IMR-90 (cell line): ENCODE measurements at regions not wholly inside any gene's neighbourhood (a gene's known extent, or its start where the extent isn't known, plus 50 kb on each side); places are given as distances from the start of the nearest gene placed in this dataset.

Source experiments
- ATAC-seq: fragments of 200-7000 bp; cut with Tn5 transposase; 2 replicates; pipeline ENCODE4 v1.9.1; 2020; ENCODE audit warnings: low read depth, mild to moderate bottlenecking, moderate library complexity
- BruUV-seq: library from RNA; stranded (reverse); fragments of 400-500 nt; replicated peaks from 2 replicates; lab custom pipeline; 2021; lab: Mats Ljungman, UMichigan
- CTCF ChIA-PET: fragments of 300-600 bp; formaldehyde crosslinking; extraction: SDS; loops from one replicate; lab custom pipeline; 2021; ENCODE audit warnings: antibody characterized with exemption; lab: Yijun Ruan, JAX
- POLR2A ChIA-PET: fragments of 300-600 bp; sonication (Branson Sonifier 250); formaldehyde crosslinking; loops from one replicate; lab custom pipeline; 2022; ENCODE audit warnings: antibody characterized with exemption; ENCODE audit not compliant: unreplicated experiment; lab: Charles Lee
- DNase-seq: peaks from one replicate; pipeline ENCODE4 v3.0.0; 2013
- H2AFZ ChIP-seq: replicated peaks from 2 replicates; pipeline ENCODE3; 2013; ENCODE audit warnings: low read length, mild to moderate bottlenecking; ENCODE audit not compliant: poor library complexity
- H2AK5ac ChIP-seq: 2 replicates; pipeline ENCODE4 v1.6.1; 2013; ENCODE audit warnings: low read depth, low read length, inconsistent platforms
- H2AK9ac ChIP-seq: replicated peaks from 2 replicates; pipeline ENCODE3; 2013; ENCODE audit warnings: mild to moderate bottlenecking, low read depth, low read length, moderate library complexity; ENCODE audit not compliant: poor library complexity
- H2BK120ac ChIP-seq: 2 replicates; pipeline ENCODE4 v1.6.1; 2013; ENCODE audit warnings: low read depth, low read length, inconsistent platforms
- H2BK15ac ChIP-seq: 3 replicates; pipeline ENCODE4 v1.6.1; 2013; ENCODE audit warnings: low read depth, low read length, inconsistent platforms
- H2BK20ac ChIP-seq: 2 replicates; pipeline ENCODE4 v1.6.1; 2013; ENCODE audit warnings: low read depth, mild to moderate bottlenecking, inconsistent platforms, low read length, moderate library complexity
- H2BK5ac ChIP-seq: 2 replicates; pipeline ENCODE4 v1.6.1; 2013; ENCODE audit warnings: mild to moderate bottlenecking, low read depth, low read length, inconsistent platforms; ENCODE audit not compliant: poor library complexity, severe bottlenecking
- H3K14ac ChIP-seq: replicated peaks from 2 replicates; pipeline ENCODE4 v1.6.1; 2013; ENCODE audit warnings: low read depth, low read length, inconsistent platforms
- H3K18ac ChIP-seq: 2 replicates; pipeline ENCODE4 v1.6.1; 2013; ENCODE audit warnings: low read depth, low read length, control low read depth
- H3K23ac ChIP-seq: 2 replicates; pipeline ENCODE4 v1.6.1; 2013; ENCODE audit warnings: low read depth, low read length, inconsistent platforms
- H3K27ac ChIP-seq: 2 replicates; pipeline ENCODE4 v1.5.1; 2013; ENCODE audit warnings: mild to moderate bottlenecking, control low read depth, low read length; ENCODE audit not compliant: insufficient read depth
- H3K27me3 ChIP-seq: 2 replicates; pipeline ENCODE4 v1.6.1; 2013; ENCODE audit warnings: low read length; ENCODE audit not compliant: control insufficient read depth, insufficient read depth
- H3K36me3 ChIP-seq: 2 replicates; pipeline ENCODE4 v1.6.1; 2013; ENCODE audit warnings: low read length, mixed read lengths; ENCODE audit not compliant: control insufficient read depth, insufficient read depth
- H3K4ac ChIP-seq: 2 replicates; pipeline ENCODE4 v1.6.1; 2013; ENCODE audit warnings: low read depth, low read length, inconsistent platforms
- H3K4me1 ChIP-seq: 2 replicates; pipeline ENCODE4 v1.6.1; 2013; ENCODE audit warnings: low read length, mixed read lengths; ENCODE audit not compliant: control insufficient read depth, insufficient read depth
- H3K4me2 ChIP-seq: 2 replicates; pipeline ENCODE4 v1.6.1; 2013; ENCODE audit warnings: low read depth, mild to moderate bottlenecking, control low read depth, low read length, moderate library complexity
- H3K4me3 ChIP-seq: 2 replicates; pipeline ENCODE4 v1.5.1; 2013; ENCODE audit warnings: low read depth, mild to moderate bottlenecking, control low read depth, low read length, moderate library complexity; ENCODE audit not compliant: insufficient read depth
- H3K56ac ChIP-seq: 2 replicates; pipeline ENCODE4 v1.6.1; 2013; ENCODE audit warnings: low read length, inconsistent platforms; ENCODE audit not compliant: insufficient read depth; ENCODE audit errors: extremely low read depth
- H3K79me1 ChIP-seq, 2 experiments: 2 replicates each; pipeline ENCODE4 v1.6.1; 2013; ENCODE audit warnings: low read length in 2 of 2, inconsistent platforms in 1 of 2, low read depth in 1 of 2
- H3K9ac ChIP-seq: 2 replicates; pipeline ENCODE4 v1.6.1; 2013; ENCODE audit warnings: low read depth, low read length, control low read depth
- H3K9me1 ChIP-seq: 2 replicates; pipeline ENCODE4 v1.6.1; 2013; ENCODE audit warnings: low read length, inconsistent platforms; ENCODE audit not compliant: insufficient read depth
- H3K9me3 ChIP-seq: 2 replicates; pipeline ENCODE4 v1.6.1; 2013; ENCODE audit warnings: low read length; ENCODE audit not compliant: control insufficient read depth, insufficient read depth
- H4K20me1 ChIP-seq: 2 replicates; pipeline ENCODE4 v1.6.1; 2013; ENCODE audit warnings: low read length, inconsistent platforms; ENCODE audit not compliant: insufficient read depth
- H4K5ac ChIP-seq: 2 replicates; pipeline ENCODE4 v1.6.1; 2013; ENCODE audit warnings: mild to moderate bottlenecking, low read depth, low read length, control low read depth
- H4K8ac ChIP-seq, 2 experiments: 2 replicates each; pipeline ENCODE4 v1.6.1; 2013; ENCODE audit warnings: low read depth in 2 of 2, low read length in 2 of 2, control low read depth in 1 of 2, inconsistent platforms in 1 of 2
- H4K91ac ChIP-seq: 2 replicates; pipeline ENCODE4 v1.6.1; 2013; ENCODE audit warnings: low read depth, low read length, inconsistent platforms; ENCODE audit not compliant: insufficient read depth
- CEBPB ChIP-seq: IDR thresholded peaks from 2 replicates; pipeline ENCODE4 v1.6.1; 2012; ENCODE audit warnings: low read depth, low read length, improper control_type of control experiment
- ELK1 ChIP-seq: fragments of 150-350 bp; IDR thresholded peaks from 2 replicates; pipeline ENCODE4 v1.6.1; 2016; ENCODE audit warnings: low read depth, mild to moderate bottlenecking, low read length, moderate library complexity, borderline replicate concordance
- FOS ChIP-seq: fragments of 150-350 bp; IDR thresholded peaks from 2 replicates; pipeline ENCODE4 v1.6.1; 2016; ENCODE audit warnings: low read depth, low read length
- MAZ ChIP-seq: IDR thresholded peaks from 2 replicates; pipeline ENCODE4 v1.6.1; 2012; ENCODE audit warnings: low read depth, mild to moderate bottlenecking, low read length, improper control_type of control experiment, moderate library complexity, borderline replicate concordance
- RAD21 ChIP-seq: IDR thresholded peaks from 2 replicates; pipeline ENCODE4 v1.6.1; 2012; ENCODE audit warnings: low read length, improper control_type of control experiment
- RFX5 ChIP-seq: IDR thresholded peaks from 2 replicates; pipeline ENCODE4 v1.8.0; 2012; ENCODE audit warnings: low read depth, mild to moderate bottlenecking, low read length, moderate library complexity
- WGBS, 2 experiments: methylation state at CpG; one replicate each; pipeline versions ENCODE4 v1.1.5 to v1.1.7; 2013; ENCODE audit warnings: missing lambda C conversion rate in 2 of 2; ENCODE audit not compliant: insufficient read length in 1 of 2; ENCODE audit errors: extremely low coverage in 2 of 2; 5-methylcytosine and 5-hydroxymethylcytosine counted together
- dilution Hi-C: fragments of 300-500 bp; cut with HindIII; formaldehyde crosslinking; loops from one replicate; pipeline ENCODE4 v1.14.3; 2018; ENCODE audit warnings: low sequenced_read_pairs; ENCODE audit not compliant: unreplicated experiment
- in situ Hi-C: fragments of 300-500 bp; cut with MboI; formaldehyde crosslinking; loops from 3 replicates; pipeline ENCODE4 v1.14.3; 2019; ENCODE audit warnings: low sequenced_read_pairs, inconsistent platforms, mixed read lengths
- intact Hi-C: fragments of 100-400 bp; cut with micrococcal nuclease; formaldehyde crosslinking; loops from 2 replicates; pipeline ENCODE4 v1.10.0; 2022

GRCh38 chr2:6341588-6342129 is 524.0 kb downstream of the CMPK2 start:
- H3K18ac ChIP-seq = no peak overlapping the region
- no peak overlapping the region for H3K23ac ChIP-seq
- no peak overlapping the region for H4K5ac ChIP-seq
- H3K9me1 ChIP-seq = no peaks in the 10 kb centered on the region
- H3K27ac ChIP-seq = no peak overlapping the region
- DNase-seq = no peak
- H3K4ac ChIP-seq = no peak overlapping the region
- no peaks in the 10 kb centered on the region for H3K9me3 ChIP-seq
- POLR2A ChIA-PET = no interaction called here
- no peak overlapping the region for H3K9ac ChIP-seq
- H2BK15ac ChIP-seq = no peak overlapping the region
- no peak overlapping the region for H4K91ac ChIP-seq
- no CpG with 5 or more reads among the region's 3 CpGs for WGBS, 2 experiments
- H4K8ac ChIP-seq = no peak overlapping the region
- CTCF ChIA-PET = no interaction called here
- dilution Hi-C loops (no loop called here), intact Hi-C loops (no loop called here), in situ Hi-C loops (no loop called here)
- no TSS peak for BruUV-seq
- H2BK20ac ChIP-seq = no peak overlapping the region
- H2BK120ac ChIP-seq = no peak overlapping the region
- no peaks in the 10 kb centered on the region for H3K27me3 ChIP-seq
- H3K4me2 ChIP-seq = no peak overlapping the region
- TF ChIP-seq FOS (no peak), CEBPB (no peak), RFX5 (no peak), RAD21 (no peak), ELK1 (no peak), MAZ (no peak)
- H3K14ac ChIP-seq = no peak overlapping the region
- H2AK5ac ChIP-seq = no peak overlapping the region
- H2AFZ ChIP-seq = no peak overlapping the region
- no peak overlapping the region for H2BK5ac ChIP-seq
- no peak overlapping the region for H3K56ac ChIP-seq
- no peaks in the 10 kb centered on the region for H3K36me3 ChIP-seq
- no peak overlapping the region for H2AK9ac ChIP-seq
- no peak overlapping the region for H3K4me3 ChIP-seq
- no peaks in the 10 kb centered on the region for H3K4me1 ChIP-seq
- H4K20me1 ChIP-seq = no peaks in the 10 kb centered on the region
- no peaks in the 10 kb centered on the region for H3K79me1 ChIP-seq
- no peak for ATAC-seq
